ENCODE measurements at regions not wholly inside any gene's neighbourhood (a gene's known extent, or its start where the extent isn't known, plus 50 kb on each side); places are given as distances from the start of the nearest gene placed in this dataset.

GRCh38 chr10:89830624-89831023, 129.2 kb downstream of the KIF20B start (continued):
- TF ChIP-seq, protein P1, sequence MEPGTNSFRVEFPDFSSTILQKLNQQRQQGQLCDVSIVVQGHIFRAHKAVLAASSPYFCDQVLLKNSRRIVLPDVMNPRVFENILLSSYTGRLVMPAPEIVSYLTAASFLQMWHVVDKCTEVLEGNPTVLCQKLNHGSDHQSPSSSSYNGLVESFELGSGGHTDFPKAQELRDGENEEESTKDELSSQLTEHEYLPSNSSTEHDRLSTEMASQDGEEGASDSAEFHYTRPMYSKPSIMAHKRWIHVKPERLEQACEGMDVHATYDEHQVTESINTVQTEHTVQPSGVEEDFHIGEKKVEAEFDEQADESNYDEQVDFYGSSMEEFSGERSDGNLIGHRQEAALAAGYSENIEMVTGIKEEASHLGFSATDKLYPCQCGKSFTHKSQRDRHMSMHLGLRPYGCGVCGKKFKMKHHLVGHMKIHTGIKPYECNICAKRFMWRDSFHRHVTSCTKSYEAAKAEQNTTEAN (CRISPR knock-in tag; IDR thresholded peaks at IDR 0.05): no peak
- TF ChIP-seq ZSCAN18 (CRISPR knock-in tag; IDR thresholded peaks at IDR 0.05) (no peak), EMX1 (CRISPR knock-in tag; IDR thresholded peaks at IDR 0.05) (no peak), FOXK1 (CRISPR knock-in tag; IDR thresholded peaks at IDR 0.05) (no peak), SMAD3 (CRISPR knock-in tag; IDR thresholded peaks at IDR 0.05; ENCODE audit: borderline replicate concordance) (no peak), ZNF317 (CRISPR knock-in tag; IDR thresholded peaks at IDR 0.05; ENCODE audit: borderline replicate concordance, low read depth) (no peak)

DNA sequence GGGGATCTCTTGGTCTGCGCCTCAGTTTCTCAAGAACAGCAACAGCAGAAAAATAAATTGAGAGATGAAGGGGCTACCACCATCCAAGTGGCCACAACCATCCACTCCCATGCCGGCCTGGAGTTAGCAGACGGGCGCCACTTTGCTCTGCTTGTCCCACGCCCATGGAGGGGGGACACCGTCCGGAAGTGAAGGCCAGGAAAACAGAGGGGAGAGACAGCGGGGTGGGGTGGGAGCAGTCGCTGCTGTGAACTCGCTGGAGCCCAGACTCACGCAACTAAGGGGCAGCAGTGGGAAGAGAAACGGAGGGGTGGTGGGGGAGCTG, 135.4 kb downstream of the KIF20B start:
- TF ChIP-seq, protein P2, sequence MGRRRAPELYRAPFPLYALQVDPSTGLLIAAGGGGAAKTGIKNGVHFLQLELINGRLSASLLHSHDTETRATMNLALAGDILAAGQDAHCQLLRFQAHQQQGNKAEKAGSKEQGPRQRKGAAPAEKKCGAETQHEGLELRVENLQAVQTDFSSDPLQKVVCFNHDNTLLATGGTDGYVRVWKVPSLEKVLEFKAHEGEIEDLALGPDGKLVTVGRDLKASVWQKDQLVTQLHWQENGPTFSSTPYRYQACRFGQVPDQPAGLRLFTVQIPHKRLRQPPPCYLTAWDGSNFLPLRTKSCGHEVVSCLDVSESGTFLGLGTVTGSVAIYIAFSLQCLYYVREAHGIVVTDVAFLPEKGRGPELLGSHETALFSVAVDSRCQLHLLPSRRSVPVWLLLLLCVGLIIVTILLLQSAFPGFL (CRISPR knock-in tag; IDR thresholded peaks at IDR 0.05; ENCODE audit: borderline replicate concordance): no peak
- TF ChIP-seq GABPB1 (CRISPR knock-in tag; IDR thresholded peaks at IDR 0.05) (no peak), TEAD1 (CRISPR knock-in tag; IDR thresholded peaks at IDR 0.05) (no peak), NR2C2 (CRISPR knock-in tag; IDR thresholded peaks at IDR 0.05) (no peak), ZMAT4 (CRISPR knock-in tag; IDR thresholded peaks at IDR 0.05) (no peak), GRHL2 (CRISPR knock-in tag; IDR thresholded peaks at IDR 0.05; ENCODE audit: insufficient replicate concordance, severe bottlenecking) (no peak), MXD4 (CRISPR knock-in tag; IDR thresholded peaks at IDR 0.05; ENCODE audit: borderline replicate concordance) (no peak)
- TF ChIP-seq, protein P3, sequence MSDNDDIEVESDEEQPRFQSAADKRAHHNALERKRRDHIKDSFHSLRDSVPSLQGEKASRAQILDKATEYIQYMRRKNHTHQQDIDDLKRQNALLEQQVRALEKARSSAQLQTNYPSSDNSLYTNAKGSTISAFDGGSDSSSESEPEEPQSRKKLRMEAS (CRISPR knock-in tag; IDR thresholded peaks at IDR 0.05): no peak
- TF ChIP-seq, protein P4, sequence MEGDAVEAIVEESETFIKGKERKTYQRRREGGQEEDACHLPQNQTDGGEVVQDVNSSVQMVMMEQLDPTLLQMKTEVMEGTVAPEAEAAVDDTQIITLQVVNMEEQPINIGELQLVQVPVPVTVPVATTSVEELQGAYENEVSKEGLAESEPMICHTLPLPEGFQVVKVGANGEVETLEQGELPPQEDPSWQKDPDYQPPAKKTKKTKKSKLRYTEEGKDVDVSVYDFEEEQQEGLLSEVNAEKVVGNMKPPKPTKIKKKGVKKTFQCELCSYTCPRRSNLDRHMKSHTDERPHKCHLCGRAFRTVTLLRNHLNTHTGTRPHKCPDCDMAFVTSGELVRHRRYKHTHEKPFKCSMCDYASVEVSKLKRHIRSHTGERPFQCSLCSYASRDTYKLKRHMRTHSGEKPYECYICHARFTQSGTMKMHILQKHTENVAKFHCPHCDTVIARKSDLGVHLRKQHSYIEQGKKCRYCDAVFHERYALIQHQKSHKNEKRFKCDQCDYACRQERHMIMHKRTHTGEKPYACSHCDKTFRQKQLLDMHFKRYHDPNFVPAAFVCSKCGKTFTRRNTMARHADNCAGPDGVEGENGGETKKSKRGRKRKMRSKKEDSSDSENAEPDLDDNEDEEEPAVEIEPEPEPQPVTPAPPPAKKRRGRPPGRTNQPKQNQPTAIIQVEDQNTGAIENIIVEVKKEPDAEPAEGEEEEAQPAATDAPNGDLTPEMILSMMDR (IDR thresholded peaks at IDR 0.05): no peak
- POLR2A ChIA-PET: no interaction called here
- DNase-seq (ENCODE audit: low spot score) (no peak), ATAC-seq (no peak)
- no peaks in the 10 kb centered on the region for H3K36me3 Mint-ChIP-seq
- H3K27ac Mint-ChIP-seq: no peak overlapping the region
- H3K9me3 Mint-ChIP-seq: peaks cover 4% of the 10 kb centered on the region; the same call in 1 of the 2 replicates
- peak overlapping the region; percentile 75 for H3K4me3 Mint-ChIP-seq
- H3K27me3 Mint-ChIP-seq (ENCODE audit: low read depth): peaks cover 36% of the 10 kb centered on the region
- H3K4me1 Mint-ChIP-seq: peaks cover 9% of the 10 kb centered on the region; the same call in 1 of the 2 replicates
- CTCF ChIA-PET: interaction anchor here (1.3 to 1.5 kb wide), 2 partner anchors 15 to 17 kb away, joined by 3 to 10 read pairs; no protein-coding TSS in a partner anchor

- DNase-seq (ENCODE audit: low spot score) (peak; percentile 55), ATAC-seq (peak; percentile 64)
- peaks cover 4% of the 10 kb centered on the region; the same call in 1 of the 2 replicates for H3K9me3 Mint-ChIP-seq
- peak; percentile 74 for TF ChIP-seq ZNF423 (CRISPR knock-in tag; IDR thresholded peaks at IDR 0.05)
- TF ChIP-seq, protein P5, sequence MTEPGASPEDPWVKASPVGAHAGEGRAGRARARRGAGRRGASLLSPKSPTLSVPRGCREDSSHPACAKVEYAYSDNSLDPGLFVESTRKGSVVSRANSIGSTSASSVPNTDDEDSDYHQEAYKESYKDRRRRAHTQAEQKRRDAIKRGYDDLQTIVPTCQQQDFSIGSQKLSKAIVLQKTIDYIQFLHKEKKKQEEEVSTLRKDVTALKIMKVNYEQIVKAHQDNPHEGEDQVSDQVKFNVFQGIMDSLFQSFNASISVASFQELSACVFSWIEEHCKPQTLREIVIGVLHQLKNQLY (CRISPR knock-in tag; IDR thresholded peaks at IDR 0.05): no peak
- TF ChIP-seq, protein P3 (CRISPR knock-in tag; IDR thresholded peaks at IDR 0.05): peak; percentile 44; the same call in 1 of the 2 replicates
- no peak for TF ChIP-seq ZNF416 (CRISPR knock-in tag; IDR thresholded peaks at IDR 0.05)
- peak overlapping the region; percentile 75 for H3K4me3 Mint-ChIP-seq
- H3K27ac Mint-ChIP-seq: no peak overlapping the region
- H3K27me3 Mint-ChIP-seq (ENCODE audit: low read depth): peaks cover 36% of the 10 kb centered on the region
- CTCF ChIA-PET: interaction anchor here (1.3 to 1.5 kb wide), 2 partner anchors 14 to 16 kb away, joined by 3 to 10 read pairs; no protein-coding TSS in a partner anchor
- no peaks in the 10 kb centered on the region for H3K36me3 Mint-ChIP-seq
- H3K4me1 Mint-ChIP-seq: peaks cover 9% of the 10 kb centered on the region; the same call in 1 of the 2 replicates
- POLR2A ChIA-PET: interaction anchor here (0.6 kb wide), 1 partner anchor 1050 kb away, joined by 5 read pairs; no protein-coding TSS in a partner anchor
These were observed 136.0 kb downstream of the KIF20B start for GRCh38 chr10:89837165-89838043.

Data from WTC11 (cell line).